GM23338 (cell line): ENCODE measurements at regions not wholly inside any gene's neighbourhood (a gene's known extent, or its start where the extent isn't known, plus 50 kb on each side); places are given as distances from the start of the nearest gene placed in this dataset.

Experiments
- ATAC-seq: fragments of 200-7000 bp; cut with Tn5 transposase; 3 replicates; pipeline ENCODE4 v1.9.1; 2020
- DNase-seq: peaks from one replicate; pipeline ENCODE4 v3.0.0-alpha.2; 2015; ENCODE audit warnings: low spot score
- H2AFZ ChIP-seq: fragments of 200-600 bp; sonication (generic); 2 replicates; pipeline ENCODE4 v1.8.0; 2016; ENCODE audit warnings: antibody characterized with exemption, mild to moderate bottlenecking, moderate library complexity
- H3F3A ChIP-seq: fragments of 200-600 bp; sonication (generic); replicated peaks from 2 replicates; pipeline ENCODE4 v1.8.0; 2017; ENCODE audit warnings: antibody characterized with exemption, mixed run types, low read depth
- H3K27ac ChIP-seq: fragments of 200-600 bp; sonication (generic); 2 replicates; pipeline ENCODE4 v1.6.1; 2016; ENCODE audit warnings: low read depth
- H3K27me3 ChIP-seq: fragments of 200-600 bp; sonication (generic); 2 replicates; pipeline ENCODE4 v1.8.0; 2016; ENCODE audit warnings: mild to moderate bottlenecking, mixed run types, moderate library complexity; ENCODE audit not compliant: insufficient read depth
- H3K36me3 ChIP-seq: fragments of 200-600 bp; sonication (generic); 2 replicates; pipeline ENCODE4 v1.8.0; 2016; ENCODE audit warnings: mild to moderate bottlenecking; ENCODE audit not compliant: insufficient read depth
- H3K4me1 ChIP-seq: fragments of 200-600 bp; sonication (generic); 2 replicates; pipeline ENCODE4 v1.8.0; 2016; ENCODE audit warnings: mild to moderate bottlenecking, moderate library complexity; ENCODE audit not compliant: insufficient read depth
- H3K4me2 ChIP-seq: fragments of 200-600 bp; sonication (generic); 2 replicates; pipeline ENCODE4 v1.7.1; 2017; ENCODE audit warnings: mixed run types
- H3K4me3 ChIP-seq: fragments of 200-600 bp; sonication (generic); 2 replicates; pipeline ENCODE4 v1.6.1; 2016; ENCODE audit warnings: mixed run types
- H3K79me2 ChIP-seq: fragments of 200-600 bp; sonication (generic); replicated peaks from 2 replicates; pipeline ENCODE4 v1.8.0; 2017; ENCODE audit warnings: mild to moderate bottlenecking; ENCODE audit not compliant: insufficient read depth
- H3K9me2 ChIP-seq: fragments of 200-600 bp; sonication (generic); 2 replicates; pipeline ENCODE4 v1.8.0; 2017; ENCODE audit not compliant: insufficient read depth
- H4K20me1 ChIP-seq: fragments of 200-600 bp; sonication (generic); replicated peaks from 2 replicates; pipeline ENCODE4 v1.8.0; 2017; ENCODE audit warnings: mild to moderate bottlenecking; ENCODE audit not compliant: insufficient read depth
- H3K27ac Mint-ChIP-seq: 2 replicates; pipeline ENCODE4 v1.8.0; 2020; ENCODE audit warnings: inconsistent platforms, mild to moderate bottlenecking, moderate library complexity, mixed read lengths
- H3K27me3 Mint-ChIP-seq: 3 replicates; pipeline ENCODE4 v1.8.0; 2022; ENCODE audit warnings: low read depth, mild to moderate bottlenecking, moderate library complexity, mixed read lengths, inconsistent platforms; ENCODE audit not compliant: insufficient read depth, poor library complexity
- H3K36me3 Mint-ChIP-seq: 3 replicates; pipeline ENCODE4 v1.8.0; 2021; ENCODE audit warnings: low read depth, mild to moderate bottlenecking, inconsistent platforms, moderate library complexity, mixed read lengths
- H3K4me1 Mint-ChIP-seq: 3 replicates; pipeline ENCODE4 v1.8.0; 2020; ENCODE audit warnings: mild to moderate bottlenecking, inconsistent platforms, mixed read lengths
- H3K4me3 Mint-ChIP-seq: 3 replicates; pipeline ENCODE4 v1.8.0; 2021; ENCODE audit warnings: moderate library complexity, mild to moderate bottlenecking, inconsistent platforms, mixed read lengths
- H3K9me3 Mint-ChIP-seq: 3 replicates; pipeline ENCODE4 v1.8.0; 2020; ENCODE audit warnings: moderate library complexity, mild to moderate bottlenecking, inconsistent platforms, mixed read lengths
- CREB1 ChIP-seq: fragments of 250-450 bp; sonication (Bioruptor Pico); IDR thresholded peaks from 2 replicates; pipeline ENCODE4 v1.5.0; 2020; ENCODE audit warnings: low read depth, mild to moderate bottlenecking, moderate library complexity
- ETS1 ChIP-seq: IDR thresholded peaks from 2 replicates; pipeline ENCODE4 v1.6.1; 2016; ENCODE audit warnings: antibody characterized with exemption
- EZH2 ChIP-seq: fragments of 200-600 bp; sonication (generic); IDR thresholded peaks from one replicate; pipeline ENCODE4 v1.8.0; 2017; ENCODE audit warnings: antibody characterized with exemption, mild to moderate bottlenecking, low read depth; ENCODE audit not compliant: unreplicated experiment
- EZH2phosphoT487 ChIP-seq: fragments of 200-600 bp; sonication (generic); IDR thresholded peaks from one replicate; pipeline ENCODE4 v1.8.1; 2018; ENCODE audit warnings: antibody characterized with exemption; ENCODE audit not compliant: unreplicated experiment
- ZNF114 ChIP-seq: fragments of 250-450 bp; sonication (Bioruptor Pico); IDR thresholded peaks from 2 replicates; pipeline ENCODE4 v1.5.0; 2020; ENCODE audit warnings: mild to moderate bottlenecking, moderate library complexity
- ZNF331 ChIP-seq: fragments of 250-450 bp; sonication (Bioruptor Pico); IDR thresholded peaks from 2 replicates; pipeline ENCODE4 v1.5.0; 2020; ENCODE audit warnings: low read depth, mild to moderate bottlenecking, moderate library complexity
- TF ChIP-seq, protein P1 (sequence below): fragments of 250-450 bp; sonication (Bioruptor Pico); IDR thresholded peaks from 2 replicates; pipeline ENCODE4 v1.5.0; 2020; ENCODE audit warnings: mild to moderate bottlenecking, moderate library complexity
- TF ChIP-seq, protein P2 (sequence below), 2 experiments: fragments of 200-600 bp in 1 of 2; sonication (generic) in 1 of 2; conservative IDR thresholded peaks; 2 replicates each; pipeline versions ENCODE4 v1.5.1 to v1.6.1; 2016 to 2017; ENCODE audit warnings: antibody characterized with exemption in 2 of 2, low read depth in 2 of 2, mild to moderate bottlenecking in 2 of 2, moderate library complexity in 1 of 2

DNA sequence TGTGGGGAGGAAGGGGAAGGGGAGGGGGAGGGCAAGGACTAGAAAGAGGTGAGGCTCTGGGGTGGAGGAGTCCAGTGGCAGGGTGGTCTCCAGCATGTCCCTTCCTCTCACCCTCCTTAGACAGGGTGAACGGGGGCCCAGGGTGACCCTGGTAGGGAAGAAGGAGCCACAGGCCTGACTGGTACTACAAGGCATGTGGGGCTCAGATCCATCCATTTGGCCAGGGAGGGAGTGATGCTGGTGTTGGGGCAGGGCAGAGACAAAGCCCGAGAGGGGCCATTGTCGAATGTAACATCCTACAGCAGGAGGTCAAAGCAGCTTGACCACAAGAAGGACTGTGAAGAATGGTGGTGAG lies 69.0 kb upstream of the SHISAL1 start (continued):
- TF ChIP-seq, protein P1, sequence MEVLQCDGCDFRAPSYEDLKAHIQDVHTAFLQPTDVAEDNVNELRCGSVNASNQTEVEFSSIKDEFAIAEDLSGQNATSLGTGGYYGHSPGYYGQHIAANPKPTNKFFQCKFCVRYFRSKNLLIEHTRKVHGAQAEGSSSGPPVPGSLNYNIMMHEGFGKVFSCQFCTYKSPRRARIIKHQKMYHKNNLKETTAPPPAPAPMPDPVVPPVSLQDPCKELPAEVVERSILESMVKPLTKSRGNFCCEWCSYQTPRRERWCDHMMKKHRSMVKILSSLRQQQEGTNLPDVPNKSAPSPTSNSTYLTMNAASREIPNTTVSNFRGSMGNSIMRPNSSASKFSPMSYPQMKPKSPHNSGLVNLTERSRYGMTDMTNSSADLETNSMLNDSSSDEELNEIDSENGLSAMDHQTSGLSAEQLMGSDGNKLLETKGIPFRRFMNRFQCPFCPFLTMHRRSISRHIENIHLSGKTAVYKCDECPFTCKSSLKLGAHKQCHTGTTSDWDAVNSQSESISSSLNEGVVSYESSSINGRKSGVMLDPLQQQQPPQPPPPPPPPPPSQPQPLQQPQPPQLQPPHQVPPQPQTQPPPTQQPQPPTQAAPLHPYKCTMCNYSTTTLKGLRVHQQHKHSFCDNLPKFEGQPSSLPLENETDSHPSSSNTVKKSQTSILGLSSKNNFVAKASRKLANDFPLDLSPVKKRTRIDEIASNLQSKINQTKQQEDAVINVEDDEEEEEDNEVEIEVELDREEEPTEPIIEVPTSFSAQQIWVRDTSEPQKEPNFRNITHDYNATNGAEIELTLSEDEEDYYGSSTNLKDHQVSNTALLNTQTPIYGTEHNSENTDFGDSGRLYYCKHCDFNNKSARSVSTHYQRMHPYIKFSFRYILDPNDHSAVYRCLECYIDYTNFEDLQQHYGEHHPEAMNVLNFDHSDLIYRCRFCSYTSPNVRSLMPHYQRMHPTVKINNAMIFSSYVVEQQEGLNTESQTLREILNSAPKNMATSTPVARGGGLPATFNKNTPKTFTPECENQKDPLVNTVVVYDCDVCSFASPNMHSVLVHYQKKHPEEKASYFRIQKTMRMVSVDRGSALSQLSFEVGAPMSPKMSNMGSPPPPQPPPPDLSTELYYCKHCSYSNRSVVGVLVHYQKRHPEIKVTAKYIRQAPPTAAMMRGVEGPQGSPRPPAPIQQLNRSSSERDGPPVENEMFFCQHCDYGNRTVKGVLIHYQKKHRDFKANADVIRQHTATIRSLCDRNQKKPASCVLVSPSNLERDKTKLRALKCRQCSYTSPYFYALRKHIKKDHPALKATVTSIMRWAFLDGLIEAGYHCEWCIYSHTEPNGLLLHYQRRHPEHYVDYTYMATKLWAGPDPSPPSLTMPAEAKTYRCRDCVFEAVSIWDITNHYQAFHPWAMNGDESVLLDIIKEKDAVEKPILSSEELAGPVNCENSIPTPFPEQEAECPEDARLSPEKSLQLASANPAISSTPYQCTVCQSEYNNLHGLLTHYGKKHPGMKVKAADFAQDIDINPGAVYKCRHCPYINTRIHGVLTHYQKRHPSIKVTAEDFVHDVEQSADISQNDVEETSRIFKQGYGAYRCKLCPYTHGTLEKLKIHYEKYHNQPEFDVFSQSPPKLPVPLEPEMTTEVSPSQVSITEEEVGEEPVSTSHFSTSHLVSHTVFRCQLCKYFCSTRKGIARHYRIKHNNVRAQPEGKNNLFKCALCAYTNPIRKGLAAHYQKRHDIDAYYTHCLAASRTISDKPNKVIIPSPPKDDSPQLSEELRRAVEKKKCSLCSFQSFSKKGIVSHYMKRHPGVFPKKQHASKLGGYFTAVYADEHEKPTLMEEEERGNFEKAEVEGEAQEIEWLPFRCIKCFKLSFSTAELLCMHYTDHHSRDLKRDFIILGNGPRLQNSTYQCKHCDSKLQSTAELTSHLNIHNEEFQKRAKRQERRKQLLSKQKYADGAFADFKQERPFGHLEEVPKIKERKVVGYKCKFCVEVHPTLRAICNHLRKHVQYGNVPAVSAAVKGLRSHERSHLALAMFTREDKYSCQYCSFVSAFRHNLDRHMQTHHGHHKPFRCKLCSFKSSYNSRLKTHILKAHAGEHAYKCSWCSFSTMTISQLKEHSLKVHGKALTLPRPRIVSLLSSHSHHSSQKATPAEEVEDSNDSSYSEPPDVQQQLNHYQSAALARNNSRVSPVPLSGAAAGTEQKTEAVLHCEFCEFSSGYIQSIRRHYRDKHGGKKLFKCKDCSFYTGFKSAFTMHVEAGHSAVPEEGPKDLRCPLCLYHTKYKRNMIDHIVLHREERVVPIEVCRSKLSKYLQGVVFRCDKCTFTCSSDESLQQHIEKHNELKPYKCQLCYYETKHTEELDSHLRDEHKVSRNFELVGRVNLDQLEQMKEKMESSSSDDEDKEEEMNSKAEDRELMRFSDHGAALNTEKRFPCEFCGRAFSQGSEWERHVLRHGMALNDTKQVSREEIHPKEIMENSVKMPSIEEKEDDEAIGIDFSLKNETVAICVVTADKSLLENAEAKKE, result no peak
- TF ChIP-seq ZNF114 (CRISPR knock-in tag), result no peak
- no peak for TF ChIP-seq CREB1 (CRISPR knock-in tag)
- no peak for TF ChIP-seq ZNF331 (CRISPR knock-in tag)

DNA sequence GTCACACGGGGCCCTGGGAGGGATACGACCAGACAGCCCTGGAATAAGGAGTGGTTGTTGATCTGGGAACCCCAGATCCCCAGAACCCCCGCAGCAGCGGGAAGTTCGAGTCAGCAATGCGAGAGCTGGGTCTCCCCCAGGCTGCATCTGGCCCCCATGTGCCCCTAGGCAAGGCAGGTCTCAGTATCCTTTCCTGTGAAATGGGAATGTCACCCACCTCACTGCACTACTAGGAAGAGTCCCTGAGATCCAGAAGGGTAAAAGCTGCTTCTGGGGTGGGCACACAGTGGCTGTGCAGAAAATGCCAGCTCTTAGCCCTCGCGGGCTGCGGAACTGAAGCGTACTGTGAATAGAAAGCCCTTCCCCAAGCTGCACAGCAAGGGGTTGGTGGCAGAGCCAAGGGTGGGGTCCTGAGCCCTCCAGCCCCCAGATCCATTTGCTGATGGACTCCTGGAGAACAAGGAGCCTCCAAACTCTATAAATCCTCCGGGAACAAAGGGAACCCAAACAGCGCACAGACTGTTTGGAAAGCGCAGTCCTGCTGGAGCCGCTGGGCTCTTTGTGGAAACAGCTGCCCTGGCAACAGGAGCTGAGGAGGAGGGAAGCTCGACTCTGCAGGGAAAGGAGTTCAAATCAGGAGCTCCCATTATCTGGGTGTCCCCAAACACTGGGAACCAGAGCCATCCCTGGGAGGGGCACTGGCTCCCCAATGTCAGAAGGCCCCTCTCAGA lies 68.2 kb upstream of the SHISAL1 start:
- peaks cover 2% of the 10 kb centered on the region; the same call in 1 of the 3 replicates for H3K9me3 Mint-ChIP-seq
- no peak for TF ChIP-seq ZNF114 (CRISPR knock-in tag)
- no peak for TF ChIP-seq EZH2phosphoT487
- no peak for TF ChIP-seq CREB1 (CRISPR knock-in tag)
- no peak for TF ChIP-seq EZH2
- TF ChIP-seq ETS1, result no peak
- TF ChIP-seq, protein P2, sequence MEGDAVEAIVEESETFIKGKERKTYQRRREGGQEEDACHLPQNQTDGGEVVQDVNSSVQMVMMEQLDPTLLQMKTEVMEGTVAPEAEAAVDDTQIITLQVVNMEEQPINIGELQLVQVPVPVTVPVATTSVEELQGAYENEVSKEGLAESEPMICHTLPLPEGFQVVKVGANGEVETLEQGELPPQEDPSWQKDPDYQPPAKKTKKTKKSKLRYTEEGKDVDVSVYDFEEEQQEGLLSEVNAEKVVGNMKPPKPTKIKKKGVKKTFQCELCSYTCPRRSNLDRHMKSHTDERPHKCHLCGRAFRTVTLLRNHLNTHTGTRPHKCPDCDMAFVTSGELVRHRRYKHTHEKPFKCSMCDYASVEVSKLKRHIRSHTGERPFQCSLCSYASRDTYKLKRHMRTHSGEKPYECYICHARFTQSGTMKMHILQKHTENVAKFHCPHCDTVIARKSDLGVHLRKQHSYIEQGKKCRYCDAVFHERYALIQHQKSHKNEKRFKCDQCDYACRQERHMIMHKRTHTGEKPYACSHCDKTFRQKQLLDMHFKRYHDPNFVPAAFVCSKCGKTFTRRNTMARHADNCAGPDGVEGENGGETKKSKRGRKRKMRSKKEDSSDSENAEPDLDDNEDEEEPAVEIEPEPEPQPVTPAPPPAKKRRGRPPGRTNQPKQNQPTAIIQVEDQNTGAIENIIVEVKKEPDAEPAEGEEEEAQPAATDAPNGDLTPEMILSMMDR (conservative IDR thresholded peaks at IDR 0.05; ENCODE audit: low read depth in 2 of 2), result no peak
- no peak for TF ChIP-seq ZNF331 (CRISPR knock-in tag)

More for the DNA sequence above, 68.2 kb upstream of the SHISAL1 start:
- peaks cover 4% of the 10 kb centered on the region; the same call in 2 of the 3 replicates for H3K4me1 Mint-ChIP-seq
- H3K9me2 ChIP-seq, result no peaks in the 10 kb centered on the region
- no peaks in the 10 kb centered on the region for H3F3A ChIP-seq
- no peaks in the 10 kb centered on the region for H3K36me3 Mint-ChIP-seq
- no peak for ATAC-seq
- H2AFZ ChIP-seq, result 0 out of 2 replicates have a peak overlapping the region, but pooled peaks have one; percentile 28
- no peaks in the 10 kb centered on the region for H3K79me2 ChIP-seq
- H3K4me1 ChIP-seq, result no peaks in the 10 kb centered on the region
- H3K4me2 ChIP-seq, result no peak overlapping the region
- H3K27ac ChIP-seq, result no peak overlapping the region
- H3K27me3 Mint-ChIP-seq, result peaks cover 10% of the 10 kb centered on the region
- no peak overlapping the region for H3K4me3 ChIP-seq
- no peak overlapping the region for H3K27ac Mint-ChIP-seq
- no peak overlapping the region for H3K4me3 Mint-ChIP-seq
- no peaks in the 10 kb centered on the region for H3K27me3 ChIP-seq
- H3K36me3 ChIP-seq, result no peaks in the 10 kb centered on the region
- DNase-seq, result no peak
- H4K20me1 ChIP-seq, result no peaks in the 10 kb centered on the region
